Esophagus muscularis mucosa (tissue), 4 donors: ENCODE measurements at regions not wholly inside any gene's neighbourhood (a gene's known extent, or its start where the extent isn't known, plus 50 kb on each side); places are given as distances from the start of the nearest gene placed in this dataset.

Source experiments
- EP300 ChIP-seq: sonication (generic); formaldehyde crosslinking; IDR thresholded peaks from one replicate; pipeline ENCODE4 v1.6.1; 2017; ENCODE audit warnings: antibody characterized with exemption
- POLR2A ChIP-seq: fragments of 450-650 bp; IDR thresholded peaks from one replicate; pipeline ENCODE4 v1.6.1; 2017; ENCODE audit warnings: antibody characterized with exemption, moderate library complexity, mild to moderate bottlenecking, low read depth
- POLR2AphosphoS5 ChIP-seq, 2 donors: sonication (generic); formaldehyde crosslinking; IDR thresholded peaks; one replicate each; pipeline ENCODE4 v1.6.1; 2017; ENCODE audit warnings: antibody characterized with exemption in 2 of 2
- TF ChIP-seq, protein P1 (sequence below), 3 experiments: fragments of 200-600 bp in 2 of 3; fragments of 450-650 bp in 1 of 3; sonication (generic) in 2 of 3; IDR thresholded peaks; one replicate each; pipeline ENCODE4 v1.5.1; 2017 to 2019; ENCODE audit warnings: antibody characterized with exemption in 3 of 3, mild to moderate bottlenecking in 2 of 3, moderate library complexity in 1 of 3

- TF ChIP-seq, protein P1, sequence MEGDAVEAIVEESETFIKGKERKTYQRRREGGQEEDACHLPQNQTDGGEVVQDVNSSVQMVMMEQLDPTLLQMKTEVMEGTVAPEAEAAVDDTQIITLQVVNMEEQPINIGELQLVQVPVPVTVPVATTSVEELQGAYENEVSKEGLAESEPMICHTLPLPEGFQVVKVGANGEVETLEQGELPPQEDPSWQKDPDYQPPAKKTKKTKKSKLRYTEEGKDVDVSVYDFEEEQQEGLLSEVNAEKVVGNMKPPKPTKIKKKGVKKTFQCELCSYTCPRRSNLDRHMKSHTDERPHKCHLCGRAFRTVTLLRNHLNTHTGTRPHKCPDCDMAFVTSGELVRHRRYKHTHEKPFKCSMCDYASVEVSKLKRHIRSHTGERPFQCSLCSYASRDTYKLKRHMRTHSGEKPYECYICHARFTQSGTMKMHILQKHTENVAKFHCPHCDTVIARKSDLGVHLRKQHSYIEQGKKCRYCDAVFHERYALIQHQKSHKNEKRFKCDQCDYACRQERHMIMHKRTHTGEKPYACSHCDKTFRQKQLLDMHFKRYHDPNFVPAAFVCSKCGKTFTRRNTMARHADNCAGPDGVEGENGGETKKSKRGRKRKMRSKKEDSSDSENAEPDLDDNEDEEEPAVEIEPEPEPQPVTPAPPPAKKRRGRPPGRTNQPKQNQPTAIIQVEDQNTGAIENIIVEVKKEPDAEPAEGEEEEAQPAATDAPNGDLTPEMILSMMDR (IDR thresholded peaks at IDR 0.05): no peak
- no peak for TF ChIP-seq POLR2A
- TF ChIP-seq POLR2AphosphoS5 (IDR thresholded peaks at IDR 0.05): no peak
- TF ChIP-seq EP300: no peak
Observed at GRCh38 chr12:114215746-114216145, 190.2 kb downstream of the TBX5 start.
